WTC11 (cell line): ENCODE measurements at regions not wholly inside any gene's neighbourhood (a gene's known extent, or its start where the extent isn't known, plus 50 kb on each side); places are given as distances from the start of the nearest gene placed in this dataset.

Experiments
- ATAC-seq: fragments of 200-7000 bp; cut with Tn5 transposase; 2 replicates; pipeline ENCODE4 v1.10.0; 2021; ENCODE audit warnings: mild to moderate bottlenecking, moderate library complexity
- CTCF ChIA-PET: fragments of 300-600 bp; sonication (Branson Sonifier 250); formaldehyde crosslinking; loops from one replicate; lab custom pipeline; 2021; ENCODE audit warnings: antibody characterized with exemption; lab: Charles Lee
- POLR2A ChIA-PET: fragments of 350-600 bp; sonication (Branson Sonifier 250); formaldehyde crosslinking; loops from one replicate; lab custom pipeline; 2021; ENCODE audit warnings: antibody characterized with exemption; lab: Charles Lee
- DNase-seq: peaks from one replicate; pipeline ENCODE4 v3.0.0; 2021; ENCODE audit warnings: low spot score
- H3K27ac Mint-ChIP-seq: 2 replicates; pipeline ENCODE4 v1.8.0; 2021; ENCODE audit warnings: mixed read lengths
- H3K27me3 Mint-ChIP-seq: 2 replicates; pipeline ENCODE4 v1.8.0; 2021; ENCODE audit warnings: low read depth, mild to moderate bottlenecking, moderate library complexity, mixed read lengths
- H3K36me3 Mint-ChIP-seq: 2 replicates; pipeline ENCODE4 v1.8.0; 2021; ENCODE audit warnings: mixed read lengths
- H3K4me1 Mint-ChIP-seq: 2 replicates; pipeline ENCODE4 v1.8.0; 2022; ENCODE audit warnings: mixed read lengths
- H3K4me3 Mint-ChIP-seq: 2 replicates; pipeline ENCODE4 v1.8.0; 2021; ENCODE audit warnings: mild to moderate bottlenecking, moderate library complexity, mixed read lengths
- H3K9me3 Mint-ChIP-seq: 2 replicates; pipeline ENCODE4 v1.8.0; 2021; ENCODE audit warnings: mixed read lengths
- ATF1 ChIP-seq: sonication (generic); formaldehyde crosslinking; IDR thresholded peaks from 2 replicates; pipeline ENCODE4 v1.8.1; 2023; ENCODE audit warnings: mild to moderate bottlenecking, moderate library complexity, missing genetic modification reagents
- ATF3 ChIP-seq: sonication (generic); formaldehyde crosslinking; conservative IDR thresholded peaks from 2 replicates; pipeline ENCODE4 v1.8.1; 2022; ENCODE audit warnings: mild to moderate bottlenecking, missing genetic modification reagents
- GABPB1 ChIP-seq: sonication (generic); formaldehyde crosslinking; IDR thresholded peaks from 2 replicates; pipeline ENCODE4 v1.8.1; 2023; ENCODE audit warnings: mild to moderate bottlenecking, missing genetic modification reagents
- HMGA2 ChIP-seq: fragments of 250-450 bp; sonication (Bioruptor Pico); IDR thresholded peaks from 2 replicates; pipeline ENCODE4 v1.4.0; 2021; ENCODE audit warnings: mild to moderate bottlenecking, moderate library complexity
- KAT7 ChIP-seq: sonication (generic); formaldehyde crosslinking; IDR thresholded peaks from 2 replicates; pipeline ENCODE4 v1.8.1; 2023; ENCODE audit warnings: missing genetic modification reagents, mild to moderate bottlenecking, borderline replicate concordance
- MXD4 ChIP-seq: fragments of 250-450 bp; sonication (Bioruptor Pico); IDR thresholded peaks from 2 replicates; pipeline ENCODE4 v1.8.0; 2021; ENCODE audit warnings: mild to moderate bottlenecking, moderate library complexity, borderline replicate concordance
- PRRX2 ChIP-seq: fragments of 250-450 bp; sonication (Bioruptor Pico); IDR thresholded peaks from 2 replicates; pipeline ENCODE4 v1.8.0; 2021; ENCODE audit warnings: mild to moderate bottlenecking
- RORB ChIP-seq: fragments of 250-450 bp; sonication (Bioruptor Pico); IDR thresholded peaks from 2 replicates; pipeline ENCODE4 v1.9.0; 2021; ENCODE audit warnings: mild to moderate bottlenecking
- SMAD3 ChIP-seq: sonication (generic); formaldehyde crosslinking; IDR thresholded peaks from 2 replicates; pipeline ENCODE4 v1.8.0; 2022; ENCODE audit warnings: missing genetic modification reagents, mild to moderate bottlenecking, borderline replicate concordance
- SMAD4 ChIP-seq: sonication (generic); formaldehyde crosslinking; IDR thresholded peaks from 2 replicates; pipeline ENCODE4 v1.8.0; 2022; ENCODE audit warnings: mild to moderate bottlenecking, missing genetic modification reagents
- SP1 ChIP-seq: sonication (generic); formaldehyde crosslinking; conservative IDR thresholded peaks from 2 replicates; pipeline ENCODE4 v1.8.1; 2022; ENCODE audit warnings: missing genetic modification reagents
- TEAD4 ChIP-seq: sonication (generic); formaldehyde crosslinking; IDR thresholded peaks from 2 replicates; pipeline ENCODE4 v1.8.0; 2022; ENCODE audit warnings: mild to moderate bottlenecking, missing genetic modification reagents
- ZBTB43 ChIP-seq: sonication (generic); formaldehyde crosslinking; IDR thresholded peaks from 2 replicates; pipeline ENCODE4 v1.8.1; 2023; ENCODE audit warnings: mild to moderate bottlenecking, missing genetic modification reagents
- ZNF121 ChIP-seq: sonication (generic); formaldehyde crosslinking; IDR thresholded peaks from 2 replicates; pipeline ENCODE4 v1.8.0; 2023; ENCODE audit warnings: missing genetic modification reagents
- ZNF317 ChIP-seq: sonication (generic); formaldehyde crosslinking; IDR thresholded peaks from 2 replicates; pipeline ENCODE4 v1.8.1; 2023; ENCODE audit warnings: low read depth, mild to moderate bottlenecking, moderate library complexity, missing genetic modification reagents, borderline replicate concordance
- ZNF425 ChIP-seq: fragments of 250-450 bp; sonication (Bioruptor Pico); conservative IDR thresholded peaks from 2 replicates; pipeline ENCODE4 v1.9.0; 2021; ENCODE audit warnings: mild to moderate bottlenecking
- ZNF671 ChIP-seq: fragments of 250-450 bp; sonication (Bioruptor Pico); IDR thresholded peaks from 2 replicates; pipeline ENCODE4 v1.8.0; 2021; ENCODE audit warnings: mild to moderate bottlenecking
- TF ChIP-seq, protein P1 (sequence below): fragments of 250-450 bp; sonication (Bioruptor Pico); IDR thresholded peaks from 2 replicates; pipeline ENCODE4 v1.9.0; 2021; ENCODE audit warnings: mild to moderate bottlenecking, borderline replicate concordance
- TF ChIP-seq, protein P2 (sequence below): fragments of 250-450 bp; sonication (Bioruptor Pico); IDR thresholded peaks from 2 replicates; pipeline ENCODE4 v2.1.2; 2022; ENCODE audit warnings: mild to moderate bottlenecking, moderate library complexity
- TF ChIP-seq, protein P3 (sequence below): sonication (generic); formaldehyde crosslinking; IDR thresholded peaks from 2 replicates; pipeline ENCODE4 v1.8.1; 2023; ENCODE audit warnings: mild to moderate bottlenecking, missing genetic modification reagents

DNA sequence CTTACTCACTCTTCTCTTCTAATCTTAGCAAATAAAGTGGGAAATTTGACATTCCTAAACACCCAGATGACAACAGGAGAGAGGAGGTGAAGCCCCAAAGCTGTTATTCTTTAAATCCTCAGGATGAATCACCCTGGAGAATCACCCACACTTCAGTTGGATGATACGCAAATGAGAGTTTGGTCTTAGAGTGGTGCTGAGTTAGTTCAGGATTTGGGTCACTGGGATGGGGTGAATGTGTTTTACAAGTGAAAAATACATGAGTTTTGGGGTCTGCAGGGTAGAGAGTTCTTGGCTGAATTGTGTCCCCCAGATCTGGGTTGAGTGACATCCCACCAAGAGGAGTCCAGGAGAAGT lies 117.2 kb downstream of the GGTLC2 start:
- ChIA-PET CTCF (interaction anchor here (0.9 to 4.1 kb wide), 4 partner anchors 8 to 27 kb away, joined by 3 to 26 read pairs (median 6); no protein-coding TSS in a partner anchor), POLR2A (no interaction called here)
- ATAC-seq = no peak
- no peak overlapping the region for H3K4me3 Mint-ChIP-seq
- H3K27ac Mint-ChIP-seq = no peak overlapping the region
- H3K36me3 Mint-ChIP-seq = no peaks in the 10 kb centered on the region
- TF ChIP-seq ZNF317 (CRISPR knock-in tag) (no peak), GABPB1 (no peak), KAT7 (CRISPR knock-in tag) (no peak), ATF3 (no peak), SP1 (no peak), ZNF671 (CRISPR knock-in tag) (no peak), RORB (CRISPR knock-in tag) (no peak), PRRX2 (CRISPR knock-in tag) (no peak), ZBTB43 (CRISPR knock-in tag) (no peak), SMAD3 (no peak), HMGA2 (CRISPR knock-in tag) (no peak), ATF1 (CRISPR knock-in tag) (no peak), MXD4 (no peak), TEAD4 (CRISPR knock-in tag) (no peak), SMAD4 (CRISPR knock-in tag) (no peak), ZNF121 (CRISPR knock-in tag) (no peak), ZNF425 (no peak)
- TF ChIP-seq, protein P1, sequence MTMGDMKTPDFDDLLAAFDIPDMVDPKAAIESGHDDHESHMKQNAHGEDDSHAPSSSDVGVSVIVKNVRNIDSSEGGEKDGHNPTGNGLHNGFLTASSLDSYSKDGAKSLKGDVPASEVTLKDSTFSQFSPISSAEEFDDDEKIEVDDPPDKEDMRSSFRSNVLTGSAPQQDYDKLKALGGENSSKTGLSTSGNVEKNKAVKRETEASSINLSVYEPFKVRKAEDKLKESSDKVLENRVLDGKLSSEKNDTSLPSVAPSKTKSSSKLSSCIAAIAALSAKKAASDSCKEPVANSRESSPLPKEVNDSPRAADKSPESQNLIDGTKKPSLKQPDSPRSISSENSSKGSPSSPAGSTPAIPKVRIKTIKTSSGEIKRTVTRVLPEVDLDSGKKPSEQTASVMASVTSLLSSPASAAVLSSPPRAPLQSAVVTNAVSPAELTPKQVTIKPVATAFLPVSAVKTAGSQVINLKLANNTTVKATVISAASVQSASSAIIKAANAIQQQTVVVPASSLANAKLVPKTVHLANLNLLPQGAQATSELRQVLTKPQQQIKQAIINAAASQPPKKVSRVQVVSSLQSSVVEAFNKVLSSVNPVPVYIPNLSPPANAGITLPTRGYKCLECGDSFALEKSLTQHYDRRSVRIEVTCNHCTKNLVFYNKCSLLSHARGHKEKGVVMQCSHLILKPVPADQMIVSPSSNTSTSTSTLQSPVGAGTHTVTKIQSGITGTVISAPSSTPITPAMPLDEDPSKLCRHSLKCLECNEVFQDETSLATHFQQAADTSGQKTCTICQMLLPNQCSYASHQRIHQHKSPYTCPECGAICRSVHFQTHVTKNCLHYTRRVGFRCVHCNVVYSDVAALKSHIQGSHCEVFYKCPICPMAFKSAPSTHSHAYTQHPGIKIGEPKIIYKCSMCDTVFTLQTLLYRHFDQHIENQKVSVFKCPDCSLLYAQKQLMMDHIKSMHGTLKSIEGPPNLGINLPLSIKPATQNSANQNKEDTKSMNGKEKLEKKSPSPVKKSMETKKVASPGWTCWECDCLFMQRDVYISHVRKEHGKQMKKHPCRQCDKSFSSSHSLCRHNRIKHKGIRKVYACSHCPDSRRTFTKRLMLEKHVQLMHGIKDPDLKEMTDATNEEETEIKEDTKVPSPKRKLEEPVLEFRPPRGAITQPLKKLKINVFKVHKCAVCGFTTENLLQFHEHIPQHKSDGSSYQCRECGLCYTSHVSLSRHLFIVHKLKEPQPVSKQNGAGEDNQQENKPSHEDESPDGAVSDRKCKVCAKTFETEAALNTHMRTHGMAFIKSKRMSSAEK (CRISPR knock-in tag) = no peak
- TF ChIP-seq, protein P2, sequence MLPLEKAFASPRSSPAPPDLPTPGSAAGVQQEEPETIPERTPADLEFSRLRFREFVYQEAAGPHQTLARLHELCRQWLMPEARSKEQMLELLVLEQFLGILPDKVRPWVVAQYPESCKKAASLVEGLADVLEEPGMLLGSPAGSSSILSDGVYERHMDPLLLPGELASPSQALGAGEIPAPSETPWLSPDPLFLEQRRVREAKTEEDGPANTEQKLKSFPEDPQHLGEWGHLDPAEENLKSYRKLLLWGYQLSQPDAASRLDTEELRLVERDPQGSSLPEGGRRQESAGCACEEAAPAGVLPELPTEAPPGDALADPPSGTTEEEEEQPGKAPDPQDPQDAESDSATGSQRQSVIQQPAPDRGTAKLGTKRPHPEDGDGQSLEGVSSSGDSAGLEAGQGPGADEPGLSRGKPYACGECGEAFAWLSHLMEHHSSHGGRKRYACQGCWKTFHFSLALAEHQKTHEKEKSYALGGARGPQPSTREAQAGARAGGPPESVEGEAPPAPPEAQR (CRISPR knock-in tag) = no peak
- TF ChIP-seq, protein P3, sequence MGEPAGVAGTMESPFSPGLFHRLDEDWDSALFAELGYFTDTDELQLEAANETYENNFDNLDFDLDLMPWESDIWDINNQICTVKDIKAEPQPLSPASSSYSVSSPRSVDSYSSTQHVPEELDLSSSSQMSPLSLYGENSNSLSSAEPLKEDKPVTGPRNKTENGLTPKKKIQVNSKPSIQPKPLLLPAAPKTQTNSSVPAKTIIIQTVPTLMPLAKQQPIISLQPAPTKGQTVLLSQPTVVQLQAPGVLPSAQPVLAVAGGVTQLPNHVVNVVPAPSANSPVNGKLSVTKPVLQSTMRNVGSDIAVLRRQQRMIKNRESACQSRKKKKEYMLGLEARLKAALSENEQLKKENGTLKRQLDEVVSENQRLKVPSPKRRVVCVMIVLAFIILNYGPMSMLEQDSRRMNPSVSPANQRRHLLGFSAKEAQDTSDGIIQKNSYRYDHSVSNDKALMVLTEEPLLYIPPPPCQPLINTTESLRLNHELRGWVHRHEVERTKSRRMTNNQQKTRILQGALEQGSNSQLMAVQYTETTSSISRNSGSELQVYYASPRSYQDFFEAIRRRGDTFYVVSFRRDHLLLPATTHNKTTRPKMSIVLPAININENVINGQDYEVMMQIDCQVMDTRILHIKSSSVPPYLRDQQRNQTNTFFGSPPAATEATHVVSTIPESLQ (CRISPR knock-in tag) = no peak
- TF ChIP-seq, all 79 proteins: peak for 0
- Mint-ChIP-seq H3K27me3 (peaks cover 96% of the 10 kb centered on the region), H3K9me3 (no peaks in the 10 kb centered on the region), H3K4me1 (no peaks in the 10 kb centered on the region)
- DNase-seq = no peak
